Activated CD4-positive, alpha-beta T cell treated with anti-CD3 and anti-CD28 coated beads, Interleukin-2, Interleukin-6, amounts not matched to agents 100 ng/mL and 50 ng/mL, durations not matched to agents 16 hours and 8 hours (primary cell): ENCODE measurements at regions not wholly inside any gene's neighbourhood (a gene's known extent, or its start where the extent isn't known, plus 50 kb on each side); places are given as distances from the start of the nearest gene placed in this dataset.
A peak's percentile ranks its signal among the peaks of the same experiment; 100 is the strongest.

ENCODE experiments used
- DNase-seq: peaks from one replicate; pipeline ENCODE4 v3.0.0-alpha.2; 2020

- no peak for DNase-seq
Observed at GRCh38 chr12:58433959-58434358, 486.3 kb downstream of the LRIG3 start.

GRCh38 chr12:58434726-58435125, 485.6 kb downstream of the LRIG3 start:
- no peak for DNase-seq

GRCh38 chr12:58435647-58436046, 484.7 kb downstream of the LRIG3 start:
- no peak for DNase-seq

- DNase-seq = no peak
Observed at GRCh38 chr12:58441483-58441882, 478.8 kb downstream of the LRIG3 start.

GRCh38 chr12:58443273-58443980, 476.9 kb downstream of the LRIG3 start:
- peak; percentile 34 for DNase-seq

- DNase-seq = no peak
Observed at GRCh38 chr12:58443981-58444371, 476.3 kb downstream of the LRIG3 start.

GRCh38 chr12:58450868-58451482, 469.3 kb downstream of the LRIG3 start:
- DNase-seq = no peak

GRCh38 chr12:58452546-58452945, 467.8 kb downstream of the LRIG3 start:
- no peak for DNase-seq

GRCh38 chr12:58453306-58453705, 467.0 kb downstream of the LRIG3 start:
- DNase-seq = no peak

- no peak for DNase-seq
Observed at GRCh38 chr12:58455136-58455535, 465.2 kb downstream of the LRIG3 start.

- DNase-seq = no peak
Observed at GRCh38 chr12:58458102-58458501, 462.2 kb downstream of the LRIG3 start.

- DNase-seq = no peak
Observed at GRCh38 chr12:58459191-58459590, 461.1 kb downstream of the LRIG3 start.

- DNase-seq = no peak
Observed at GRCh38 chr12:58463051-58463450, 457.3 kb downstream of the LRIG3 start.

- DNase-seq = no peak
Observed at GRCh38 chr12:58465418-58465817, 454.9 kb downstream of the LRIG3 start.

GRCh38 chr12:58470266-58471010, 449.9 kb downstream of the LRIG3 start:
- no peak for DNase-seq

GRCh38 chr12:58479401-58479800, 440.9 kb downstream of the LRIG3 start:
- no peak for DNase-seq

GRCh38 chr12:58481811-58482210, 438.5 kb downstream of the LRIG3 start:
- DNase-seq = no peak

- DNase-seq = no peak
Observed at GRCh38 chr12:58487255-58487654, 433.0 kb downstream of the LRIG3 start.

GRCh38 chr12:58487678-58488161, 432.6 kb downstream of the LRIG3 start:
- no peak for DNase-seq

GRCh38 chr12:58489394-58489793, 430.9 kb downstream of the LRIG3 start:
- DNase-seq = no peak

- no peak for DNase-seq
Observed at GRCh38 chr12:58491306-58491705, 429.0 kb downstream of the LRIG3 start.

GRCh38 chr12:58496411-58497190, 423.7 kb downstream of the LRIG3 start:
- no peak for DNase-seq

- no peak for DNase-seq
Observed at GRCh38 chr12:58500399-58500798, 419.9 kb downstream of the LRIG3 start.
